ENCODE measurements at regions not wholly inside any gene's neighbourhood (a gene's known extent, or its start where the extent isn't known, plus 50 kb on each side); places are given as distances from the start of the nearest gene placed in this dataset.

DNA sequence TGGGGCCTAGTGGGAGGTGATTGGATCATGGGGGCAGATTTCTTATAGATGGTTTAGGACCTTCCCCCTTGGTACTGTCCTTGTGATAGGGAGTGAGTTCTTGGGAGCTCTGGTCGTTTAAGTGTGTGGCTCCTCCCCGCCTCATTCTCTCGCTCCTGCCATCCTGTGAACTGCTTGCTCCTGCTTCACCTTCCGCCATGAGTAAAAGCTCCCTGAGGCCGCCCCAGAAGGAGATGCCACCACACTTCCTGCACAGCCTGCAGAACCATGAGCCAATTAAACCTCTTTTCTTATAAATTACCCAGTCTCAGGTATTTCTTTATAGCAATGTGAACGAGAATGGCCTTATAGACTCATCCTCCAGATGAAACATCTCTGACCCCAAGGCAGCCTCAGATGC, 101.5 kb downstream of the KCNF1 start:
- CTCF ChIA-PET = no interaction called here
- Histone ChIP-seq H3K79me2 (ENCODE audit: insufficient read depth, low read length) (no peaks in the 10 kb centered on the region), H3K4me2 (ENCODE audit: low read length) (no peak overlapping the region), H4K20me1 (ENCODE audit: insufficient read depth) (no peaks in the 10 kb centered on the region), H3K9ac (ENCODE audit: low read length) (no peak overlapping the region), H3K4me1 (ENCODE audit: control insufficient read depth in 1 of 2, insufficient read depth in 2 of 2, low read length in 2 of 2) (no peaks in the 10 kb centered on the region), H2AFZ (ENCODE audit: low read depth, low read length, poor library complexity, severe bottlenecking) (no peak overlapping the region), H3K27ac (ENCODE audit: low read depth, low read length) (no peak overlapping the region), H3K27me3 (ENCODE audit: insufficient read depth, low read length) (no peaks in the 10 kb centered on the region; the same call in 1 of the 2 replicates), H3K36me3 (ENCODE audit: control insufficient read depth in 1 of 2, insufficient read depth in 2 of 2, low read length in 2 of 2) (no peaks in the 10 kb centered on the region), H3K9me2 (ENCODE audit: insufficient read depth) (no peaks in the 10 kb centered on the region), H3K9me3 (ENCODE audit: control insufficient read depth in 1 of 2, insufficient read depth in 1 of 2, low read depth in 1 of 2, low read length in 2 of 2) (no peaks in the 10 kb centered on the region; a peak in 1 of 4 replicates), H3K4me3 (replicated peaks in 1 of 2; ENCODE audit: low read depth in 1 of 2, low read length in 2 of 2) (no peak overlapping the region)
- ATAC-seq (no peak), DNase-seq (ENCODE audit: low read depth, low spot score) (no peak)
- BruUV-seq (replicated peaks) = no TSS peak
- TF ChIP-seq ZNF274 (IDR thresholded peaks at IDR 0.05; ENCODE audit: low read depth, low read length) (no peak), FOSL1 (IDR thresholded peaks at IDR 0.05; ENCODE audit: low read depth) (no peak), TCF7L2 (IDR thresholded peaks at IDR 0.05; ENCODE audit: borderline replicate concordance, extremely low read depth, insufficient read depth, insufficient read length) (no peak)
- TF ChIP-seq, protein P1, sequence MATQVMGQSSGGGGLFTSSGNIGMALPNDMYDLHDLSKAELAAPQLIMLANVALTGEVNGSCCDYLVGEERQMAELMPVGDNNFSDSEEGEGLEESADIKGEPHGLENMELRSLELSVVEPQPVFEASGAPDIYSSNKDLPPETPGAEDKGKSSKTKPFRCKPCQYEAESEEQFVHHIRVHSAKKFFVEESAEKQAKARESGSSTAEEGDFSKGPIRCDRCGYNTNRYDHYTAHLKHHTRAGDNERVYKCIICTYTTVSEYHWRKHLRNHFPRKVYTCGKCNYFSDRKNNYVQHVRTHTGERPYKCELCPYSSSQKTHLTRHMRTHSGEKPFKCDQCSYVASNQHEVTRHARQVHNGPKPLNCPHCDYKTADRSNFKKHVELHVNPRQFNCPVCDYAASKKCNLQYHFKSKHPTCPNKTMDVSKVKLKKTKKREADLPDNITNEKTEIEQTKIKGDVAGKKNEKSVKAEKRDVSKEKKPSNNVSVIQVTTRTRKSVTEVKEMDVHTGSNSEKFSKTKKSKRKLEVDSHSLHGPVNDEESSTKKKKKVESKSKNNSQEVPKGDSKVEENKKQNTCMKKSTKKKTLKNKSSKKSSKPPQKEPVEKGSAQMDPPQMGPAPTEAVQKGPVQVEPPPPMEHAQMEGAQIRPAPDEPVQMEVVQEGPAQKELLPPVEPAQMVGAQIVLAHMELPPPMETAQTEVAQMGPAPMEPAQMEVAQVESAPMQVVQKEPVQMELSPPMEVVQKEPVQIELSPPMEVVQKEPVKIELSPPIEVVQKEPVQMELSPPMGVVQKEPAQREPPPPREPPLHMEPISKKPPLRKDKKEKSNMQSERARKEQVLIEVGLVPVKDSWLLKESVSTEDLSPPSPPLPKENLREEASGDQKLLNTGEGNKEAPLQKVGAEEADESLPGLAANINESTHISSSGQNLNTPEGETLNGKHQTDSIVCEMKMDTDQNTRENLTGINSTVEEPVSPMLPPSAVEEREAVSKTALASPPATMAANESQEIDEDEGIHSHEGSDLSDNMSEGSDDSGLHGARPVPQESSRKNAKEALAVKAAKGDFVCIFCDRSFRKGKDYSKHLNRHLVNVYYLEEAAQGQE (IDR thresholded peaks at IDR 0.05; ENCODE audit: low read depth) = no peak
- TF ChIP-seq, protein P2, sequence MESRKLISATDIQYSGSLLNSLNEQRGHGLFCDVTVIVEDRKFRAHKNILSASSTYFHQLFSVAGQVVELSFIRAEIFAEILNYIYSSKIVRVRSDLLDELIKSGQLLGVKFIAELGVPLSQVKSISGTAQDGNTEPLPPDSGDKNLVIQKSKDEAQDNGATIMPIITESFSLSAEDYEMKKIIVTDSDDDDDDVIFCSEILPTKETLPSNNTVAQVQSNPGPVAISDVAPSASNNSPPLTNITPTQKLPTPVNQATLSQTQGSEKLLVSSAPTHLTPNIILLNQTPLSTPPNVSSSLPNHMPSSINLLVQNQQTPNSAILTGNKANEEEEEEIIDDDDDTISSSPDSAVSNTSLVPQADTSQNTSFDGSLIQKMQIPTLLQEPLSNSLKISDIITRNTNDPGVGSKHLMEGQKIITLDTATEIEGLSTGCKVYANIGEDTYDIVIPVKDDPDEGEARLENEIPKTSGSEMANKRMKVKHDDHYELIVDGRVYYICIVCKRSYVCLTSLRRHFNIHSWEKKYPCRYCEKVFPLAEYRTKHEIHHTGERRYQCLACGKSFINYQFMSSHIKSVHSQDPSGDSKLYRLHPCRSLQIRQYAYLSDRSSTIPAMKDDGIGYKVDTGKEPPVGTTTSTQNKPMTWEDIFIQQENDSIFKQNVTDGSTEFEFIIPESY (IDR thresholded peaks at IDR 0.05; ENCODE audit: extremely low read depth, insufficient replicate concordance, low read length) = no peak
- RAD21 ChIA-PET (ENCODE audit: low non-redundant PET in 1 of 2, low total read pairs in 2 of 2, uncharacterized antibody in 2 of 2, unreplicated experiment in 2 of 2) = no interaction called here
- intact Hi-C loops (cut with micrococcal nuclease) = no loop called here
- POLR2A ChIA-PET = no interaction called here
